ENCODE measurements at regions not wholly inside any gene's neighbourhood (a gene's known extent, or its start where the extent isn't known, plus 50 kb on each side); places are given as distances from the start of the nearest gene placed in this dataset.
"Not testable (repeated sequence)": the region's sequence is repeated elsewhere in the genome, so short reads cannot be mapped to it uniquely, and the experiment has no call there.

DNA sequence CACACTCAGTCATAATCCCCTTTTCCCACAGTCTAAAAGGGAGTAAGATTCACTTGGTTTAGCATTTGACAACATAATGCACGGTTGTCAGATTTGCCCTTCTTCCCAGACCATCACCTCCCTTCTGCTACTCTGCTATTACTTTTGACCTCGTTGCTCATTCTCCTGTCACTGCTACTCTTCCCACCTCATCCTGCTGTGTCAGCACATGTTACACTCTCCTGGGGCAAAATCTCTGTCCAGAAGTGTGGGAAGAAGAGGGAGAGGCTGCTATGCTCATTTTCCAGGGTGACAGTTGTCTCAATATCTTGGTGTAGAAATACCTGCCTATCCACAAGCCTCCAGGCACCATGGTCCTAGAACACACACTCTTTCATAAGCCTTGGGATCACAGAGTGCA is 449.9 kb upstream of the PIK3R1 start:
- no peaks in the 10 kb centered on the region for H3K79me2 ChIP-seq (ENCODE audit: control insufficient read depth, low read length)
- no peaks in the 10 kb centered on the region for H3K9me3 ChIP-seq (ENCODE audit: control insufficient read depth, insufficient read depth, low read length)
- H3K4me3 ChIP-seq (ENCODE audit: low read length) = no peak overlapping the region
- H3K36me3 ChIP-seq (ENCODE audit: control insufficient read depth, low read length) = no peaks in the 10 kb centered on the region
- no peaks in the 10 kb centered on the region for H4K20me1 ChIP-seq (ENCODE audit: control insufficient read depth, insufficient read depth, low read depth, low read length)
- no peaks in the 10 kb centered on the region for H3K27me3 ChIP-seq (ENCODE audit: control insufficient read depth, low read length)
- H3K4me1 ChIP-seq (ENCODE audit: control insufficient read depth, low read length) = no peaks in the 10 kb centered on the region
- H3K4me2 ChIP-seq (ENCODE audit: low read length) = no peak overlapping the region
- H3K27ac ChIP-seq (ENCODE audit: low read depth, low read length) = no peak overlapping the region
- H3F3A ChIP-seq (ENCODE audit: control insufficient read depth, insufficient read depth) = no peaks in the 10 kb centered on the region
- H3K9me2 ChIP-seq (replicated peaks; ENCODE audit: control insufficient read depth, low read length) = no peaks in the 10 kb centered on the region
- TF ChIP-seq, protein P1, sequence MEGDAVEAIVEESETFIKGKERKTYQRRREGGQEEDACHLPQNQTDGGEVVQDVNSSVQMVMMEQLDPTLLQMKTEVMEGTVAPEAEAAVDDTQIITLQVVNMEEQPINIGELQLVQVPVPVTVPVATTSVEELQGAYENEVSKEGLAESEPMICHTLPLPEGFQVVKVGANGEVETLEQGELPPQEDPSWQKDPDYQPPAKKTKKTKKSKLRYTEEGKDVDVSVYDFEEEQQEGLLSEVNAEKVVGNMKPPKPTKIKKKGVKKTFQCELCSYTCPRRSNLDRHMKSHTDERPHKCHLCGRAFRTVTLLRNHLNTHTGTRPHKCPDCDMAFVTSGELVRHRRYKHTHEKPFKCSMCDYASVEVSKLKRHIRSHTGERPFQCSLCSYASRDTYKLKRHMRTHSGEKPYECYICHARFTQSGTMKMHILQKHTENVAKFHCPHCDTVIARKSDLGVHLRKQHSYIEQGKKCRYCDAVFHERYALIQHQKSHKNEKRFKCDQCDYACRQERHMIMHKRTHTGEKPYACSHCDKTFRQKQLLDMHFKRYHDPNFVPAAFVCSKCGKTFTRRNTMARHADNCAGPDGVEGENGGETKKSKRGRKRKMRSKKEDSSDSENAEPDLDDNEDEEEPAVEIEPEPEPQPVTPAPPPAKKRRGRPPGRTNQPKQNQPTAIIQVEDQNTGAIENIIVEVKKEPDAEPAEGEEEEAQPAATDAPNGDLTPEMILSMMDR (IDR thresholded peaks at IDR 0.05; ENCODE audit: low read depth, low read length, poor library complexity, severe bottlenecking) = no peak
- TF ChIP-seq EZH2phosphoT487 (IDR thresholded peaks at IDR 0.05; ENCODE audit: borderline replicate concordance, low read length) = no peak

DNA sequence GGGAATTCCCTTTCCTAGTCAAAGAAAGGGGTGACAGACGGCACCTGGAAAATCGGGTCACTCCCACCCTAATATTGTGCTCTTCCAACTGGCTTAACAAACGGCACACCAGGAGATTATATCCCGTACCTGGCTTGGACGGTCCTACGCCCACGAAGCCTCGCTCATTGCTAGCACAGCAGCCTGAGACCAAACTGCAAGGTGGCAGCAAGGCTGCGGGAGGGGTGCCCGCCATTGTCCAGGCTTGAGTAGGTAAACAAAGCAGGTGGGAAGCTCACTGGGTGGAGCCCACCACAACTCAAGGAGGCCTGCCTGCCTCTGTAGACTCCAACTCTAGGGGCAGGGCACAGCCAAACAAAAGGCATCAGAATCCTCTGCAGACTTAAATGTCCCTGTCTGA is 457.8 kb upstream of the PIK3R1 start:
- not testable (repeated sequence) for H3K36me3 ChIP-seq (ENCODE audit: control insufficient read depth, low read length); H3K4me3 ChIP-seq (ENCODE audit: low read length); H3K4me1 ChIP-seq (ENCODE audit: control insufficient read depth, low read length); H3K79me2 ChIP-seq (ENCODE audit: control insufficient read depth, low read length); H3K9me2 ChIP-seq (replicated peaks; ENCODE audit: control insufficient read depth, low read length); H3F3A ChIP-seq (ENCODE audit: control insufficient read depth, insufficient read depth); H3K9me3 ChIP-seq (ENCODE audit: control insufficient read depth, insufficient read depth, low read length); H3K4me2 ChIP-seq (ENCODE audit: low read length); H4K20me1 ChIP-seq (ENCODE audit: control insufficient read depth, insufficient read depth, low read depth, low read length); H3K27me3 ChIP-seq (ENCODE audit: control insufficient read depth, low read length); H3K27ac ChIP-seq (ENCODE audit: low read depth, low read length)

DNA sequence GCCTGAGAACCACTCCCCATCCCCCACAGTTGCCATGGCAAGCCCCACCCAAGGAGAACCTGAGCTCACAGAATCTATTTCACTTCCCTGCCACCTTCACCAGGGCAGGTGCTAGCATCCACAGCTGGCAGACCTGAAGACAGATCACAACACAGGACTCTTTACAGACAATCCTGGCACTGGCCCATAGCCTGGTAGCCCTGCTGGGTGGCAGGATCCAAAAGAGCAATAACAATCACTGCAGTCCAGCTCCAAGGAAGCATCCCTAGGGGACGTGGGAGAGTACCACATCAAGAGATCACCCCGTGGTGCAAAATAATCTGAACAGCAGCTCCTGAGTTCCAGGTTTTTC is 463.2 kb upstream of the PIK3R1 start:
- Histone ChIP-seq H4K20me1 (ENCODE audit: control insufficient read depth, insufficient read depth, low read depth, low read length) (no peaks in the 10 kb centered on the region), H3K4me1 (ENCODE audit: control insufficient read depth, low read length) (no peaks in the 10 kb centered on the region), H3K4me3 (ENCODE audit: low read length) (no peak overlapping the region), H3F3A (ENCODE audit: control insufficient read depth, insufficient read depth) (no peaks in the 10 kb centered on the region), H3K9me3 (ENCODE audit: control insufficient read depth, insufficient read depth, low read length) (no peaks in the 10 kb centered on the region), H3K4me2 (ENCODE audit: low read length) (no peak overlapping the region), H3K27ac (ENCODE audit: low read depth, low read length) (no peak overlapping the region), H3K27me3 (ENCODE audit: control insufficient read depth, low read length) (no peaks in the 10 kb centered on the region), H3K79me2 (ENCODE audit: control insufficient read depth, low read length) (no peaks in the 10 kb centered on the region), H3K9me2 (replicated peaks; ENCODE audit: control insufficient read depth, low read length) (no peaks in the 10 kb centered on the region), H3K36me3 (ENCODE audit: control insufficient read depth, low read length) (no peaks in the 10 kb centered on the region)
- TF ChIP-seq, protein P1 (IDR thresholded peaks at IDR 0.05; ENCODE audit: low read depth, low read length, poor library complexity, severe bottlenecking) = no peak
- TF ChIP-seq EZH2phosphoT487 (IDR thresholded peaks at IDR 0.05; ENCODE audit: borderline replicate concordance, low read length) = no peak

DNA sequence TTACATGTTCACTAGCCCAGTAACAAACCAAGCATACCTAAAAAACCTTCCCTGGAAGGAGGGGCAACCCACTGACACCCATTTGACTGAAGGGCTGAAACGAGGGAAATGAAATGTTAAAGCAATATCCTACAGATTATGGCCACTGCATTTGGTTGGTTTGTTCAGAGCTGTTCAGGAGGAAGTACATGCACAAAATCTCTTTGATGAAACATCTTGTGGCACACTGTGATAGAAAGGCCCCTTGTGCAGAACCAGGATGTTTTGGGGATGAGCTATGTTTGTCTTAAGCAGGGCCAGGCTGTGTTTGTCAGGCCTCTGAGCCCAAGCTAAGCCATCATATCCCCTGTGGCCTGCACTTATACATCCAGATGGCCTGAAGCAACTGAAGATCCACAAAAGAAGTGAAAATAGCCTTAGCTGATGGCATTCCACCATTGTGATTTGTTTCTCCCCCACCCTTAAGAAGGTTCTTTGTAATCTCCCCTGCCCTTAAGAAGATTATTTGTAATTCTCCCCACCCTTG is 467.3 kb upstream of the PIK3R1 start:
- H3K4me3 ChIP-seq (ENCODE audit: low read length) = no peak overlapping the region
- TF ChIP-seq, protein P1 (IDR thresholded peaks at IDR 0.05; ENCODE audit: low read depth, low read length, poor library complexity, severe bottlenecking) = no peak
- no peak for TF ChIP-seq EZH2phosphoT487 (IDR thresholded peaks at IDR 0.05; ENCODE audit: borderline replicate concordance, low read length)
- H3K36me3 ChIP-seq (ENCODE audit: control insufficient read depth, low read length) = no peaks in the 10 kb centered on the region
- no peaks in the 10 kb centered on the region for H3K4me1 ChIP-seq (ENCODE audit: control insufficient read depth, low read length)
- no peak overlapping the region for H3K4me2 ChIP-seq (ENCODE audit: low read length)
- H3K79me2 ChIP-seq (ENCODE audit: control insufficient read depth, low read length) = no peaks in the 10 kb centered on the region
- no peaks in the 10 kb centered on the region for H3K9me2 ChIP-seq (replicated peaks; ENCODE audit: control insufficient read depth, low read length)
- no peaks in the 10 kb centered on the region for H3F3A ChIP-seq (ENCODE audit: control insufficient read depth, insufficient read depth)
- no peaks in the 10 kb centered on the region for H4K20me1 ChIP-seq (ENCODE audit: control insufficient read depth, insufficient read depth, low read depth, low read length)
- no peak overlapping the region for H3K27ac ChIP-seq (ENCODE audit: low read depth, low read length)
- H3K9me3 ChIP-seq (ENCODE audit: control insufficient read depth, insufficient read depth, low read length) = no peaks in the 10 kb centered on the region
- H3K27me3 ChIP-seq (ENCODE audit: control insufficient read depth, low read length) = no peaks in the 10 kb centered on the region

Data from DOHH2 (cell line).